Trophoblast cell (in vitro differentiated cells and primary cell): ENCODE measurements at regions not wholly inside any gene's neighbourhood (a gene's known extent, or its start where the extent isn't known, plus 50 kb on each side); places are given as distances from the start of the nearest gene placed in this dataset.
"Not testable (repeated sequence)": the region's sequence is repeated elsewhere in the genome, so short reads cannot be mapped to it uniquely, and the experiment has no call there.

ENCODE experiments used
- DNase-seq, 2 donors: peaks; one replicate each; pipeline ENCODE4 v3.0.0-alpha.2; 2016
- H2AFZ ChIP-seq: 2 replicates; pipeline ENCODE4 v1.6.1; 2013; ENCODE audit warnings: low read length, moderate library complexity, mild to moderate bottlenecking; ENCODE audit not compliant: insufficient read depth, poor library complexity
- H2AK5ac ChIP-seq: 2 replicates; pipeline ENCODE4 v1.6.1; 2013; ENCODE audit warnings: mild to moderate bottlenecking, low read length
- H2BK120ac ChIP-seq: 2 replicates; pipeline ENCODE4 v1.6.1; 2013; ENCODE audit warnings: low read length, mild to moderate bottlenecking, moderate library complexity; ENCODE audit not compliant: insufficient read depth, poor library complexity
- H2BK12ac ChIP-seq: 2 replicates; pipeline ENCODE4 v1.6.1; 2013; ENCODE audit warnings: mild to moderate bottlenecking, low read length, moderate library complexity
- H2BK5ac ChIP-seq: 2 replicates; pipeline ENCODE4 v1.6.1; 2013; ENCODE audit warnings: low read length, low read depth, moderate library complexity, mild to moderate bottlenecking; ENCODE audit not compliant: poor library complexity
- H3K14ac ChIP-seq: 2 replicates; pipeline ENCODE4 v1.6.1; 2013; ENCODE audit warnings: mild to moderate bottlenecking, low read length
- H3K18ac ChIP-seq: 2 replicates; pipeline ENCODE4 v1.6.1; 2013; ENCODE audit warnings: mild to moderate bottlenecking, low read length
- H3K23ac ChIP-seq: 2 replicates; pipeline ENCODE4 v1.6.1; 2013; ENCODE audit warnings: low read length
- H3K27ac ChIP-seq: 2 replicates; pipeline ENCODE4 v1.5.1; 2013; ENCODE audit warnings: low read depth, mild to moderate bottlenecking, inconsistent platforms, low read length, moderate library complexity
- H3K27me3 ChIP-seq: 2 replicates; pipeline ENCODE4 v1.6.1; 2013; ENCODE audit warnings: inconsistent platforms, mild to moderate bottlenecking, low read length, moderate library complexity; ENCODE audit not compliant: insufficient read depth
- H3K36me3 ChIP-seq, 2 experiments: 1 replicate in 1 of 2; 2 replicates in 1 of 2; pipeline ENCODE4 v1.6.1; 2013; ENCODE audit warnings: low read length in 2 of 2, mild to moderate bottlenecking in 2 of 2, moderate library complexity in 1 of 2; ENCODE audit not compliant: insufficient read depth in 2 of 2, control insufficient read depth in 1 of 2
- H3K4ac ChIP-seq: 2 replicates; pipeline ENCODE4 v1.6.1; 2013; ENCODE audit warnings: low read depth, mild to moderate bottlenecking, low read length, moderate library complexity
- H3K4me1 ChIP-seq, 2 experiments: 1 replicate in 1 of 2; 2 replicates in 1 of 2; pipeline ENCODE4 v1.6.1; 2013; ENCODE audit warnings: low read length in 2 of 2, mild to moderate bottlenecking in 2 of 2, moderate library complexity in 1 of 2; ENCODE audit not compliant: insufficient read depth in 2 of 2, control insufficient read depth in 1 of 2
- H3K4me2 ChIP-seq: 2 replicates; pipeline ENCODE4 v1.6.1; 2013; ENCODE audit warnings: inconsistent platforms, mild to moderate bottlenecking, low read length, moderate library complexity
- H3K4me3 ChIP-seq: 2 replicates; pipeline ENCODE4 v1.5.1; 2013; ENCODE audit warnings: mild to moderate bottlenecking, low read depth, low read length, inconsistent platforms
- H3K79me1 ChIP-seq: one replicate; pipeline ENCODE4 v1.6.1; 2013; ENCODE audit warnings: low read length
- H3K79me2 ChIP-seq: 2 replicates; pipeline ENCODE4 v1.6.1; 2013; ENCODE audit warnings: low read length, mild to moderate bottlenecking; ENCODE audit not compliant: control insufficient read depth, insufficient read depth, poor library complexity
- H3K9ac ChIP-seq: 2 replicates; pipeline ENCODE4 v1.6.1; 2013; ENCODE audit warnings: mild to moderate bottlenecking, low read length
- H3K9me3 ChIP-seq: 2 replicates; pipeline ENCODE4 v1.6.1; 2013; ENCODE audit warnings: low read depth, mild to moderate bottlenecking, control low read depth, inconsistent platforms, low read length; ENCODE audit not compliant: insufficient read depth
- H4K12ac ChIP-seq: 2 replicates; pipeline ENCODE4 v1.6.1; 2013; ENCODE audit warnings: low read depth, mild to moderate bottlenecking, low read length, moderate library complexity
- H4K8ac ChIP-seq: 2 replicates; pipeline ENCODE4 v1.6.1; 2013; ENCODE audit warnings: low read depth, mild to moderate bottlenecking, low read length, moderate library complexity
- H4K91ac ChIP-seq: one replicate; pipeline ENCODE4 v1.6.1; 2013; ENCODE audit warnings: low read depth, mild to moderate bottlenecking, low read length, moderate library complexity
- WGBS: extraction: QIAGEN DNeasy Blood & Tissue Kit; methylation state at CpG from one replicate; pipeline ENCODE4 v1.1.7; 2013; ENCODE audit warnings: missing lambda C conversion rate; ENCODE audit not compliant: insufficient read length, insufficient coverage; ENCODE audit errors: extremely low coverage; 5-methylcytosine and 5-hydroxymethylcytosine counted together

DNA sequence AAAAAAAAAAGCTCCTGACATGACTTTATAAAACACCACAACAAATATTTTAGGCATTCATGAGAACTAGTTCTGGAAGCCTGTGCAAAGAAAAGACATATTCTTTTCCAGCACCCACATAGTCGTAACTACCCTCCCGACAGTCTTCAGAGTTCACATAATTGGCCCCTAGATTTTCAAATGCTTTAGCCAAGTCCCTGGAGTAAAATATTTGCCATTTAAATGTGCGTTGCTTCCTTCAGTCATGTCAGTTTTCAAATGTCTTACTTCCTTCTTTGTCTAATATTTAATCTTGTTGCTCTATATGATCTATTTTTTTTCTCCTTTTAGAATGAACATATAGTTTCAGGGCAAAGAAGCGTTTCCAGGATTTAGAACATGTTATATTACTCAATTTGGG is 66.8 kb upstream of the KRAS start:
- no peak overlapping the region for H4K12ac ChIP-seq
- no peaks in the 10 kb centered on the region for H3K9me3 ChIP-seq
- H3K36me3 ChIP-seq = no peaks in the 10 kb centered on the region
- H4K8ac ChIP-seq = no peak overlapping the region
- H3K79me1 ChIP-seq = no peaks in the 10 kb centered on the region
- no peak overlapping the region for H3K4me2 ChIP-seq
- no peak overlapping the region for H4K91ac ChIP-seq
- H3K4ac ChIP-seq = no peak overlapping the region
- WGBS = no CpG with 5 or more reads among the region's 4 CpGs
- no peak overlapping the region for H2AFZ ChIP-seq
- no peak overlapping the region for H3K14ac ChIP-seq
- no peaks in the 10 kb centered on the region for H3K79me2 ChIP-seq
- H2BK5ac ChIP-seq = no peak overlapping the region
- no peak overlapping the region for H2AK5ac ChIP-seq
- no peak overlapping the region for H3K4me3 ChIP-seq
- no peak overlapping the region for H3K23ac ChIP-seq
- no peak overlapping the region for H3K9ac ChIP-seq
- H3K18ac ChIP-seq = no peak overlapping the region
- H3K27ac ChIP-seq = no peak overlapping the region
- no peak for DNase-seq
- H3K27me3 ChIP-seq = no peaks in the 10 kb centered on the region
- H3K4me1 ChIP-seq = no peaks in the 10 kb centered on the region
- no peak overlapping the region for H2BK120ac ChIP-seq
- H2BK12ac ChIP-seq = no peak overlapping the region

DNA sequence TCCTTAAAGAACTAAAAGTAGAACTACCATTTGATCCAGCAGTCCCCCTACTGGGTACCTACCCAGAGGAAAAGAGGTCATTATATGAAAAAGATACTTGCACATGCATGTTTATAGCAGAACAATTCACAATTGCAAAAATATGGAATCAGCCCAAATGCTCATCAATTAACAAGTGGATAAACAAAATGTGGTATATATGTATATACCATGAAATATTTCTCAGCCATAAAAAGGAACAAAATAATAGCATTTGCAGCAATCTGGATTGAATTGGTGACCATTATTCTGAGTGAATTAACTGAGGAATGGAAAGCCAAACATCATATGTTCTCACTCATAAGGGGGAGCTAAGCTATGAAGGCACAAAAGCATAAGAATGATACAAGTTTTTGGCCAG is 64.7 kb upstream of the KRAS start:
- Histone ChIP-seq H3K9me3 (no peaks in the 10 kb centered on the region), H3K4me1 (no peaks in the 10 kb centered on the region)

GRCh38 chr12:25313266-25313990 is 62.7 kb upstream of the KRAS start:
- H3K79me2 ChIP-seq, H2AK5ac ChIP-seq, H3K4me3 ChIP-seq, H2BK12ac ChIP-seq, H4K91ac ChIP-seq, H3K79me1 ChIP-seq, H3K14ac ChIP-seq, H3K27ac ChIP-seq, H3K18ac ChIP-seq, H3K23ac ChIP-seq, H3K27me3 ChIP-seq, H3K36me3 ChIP-seq, H3K4me1 ChIP-seq, H4K8ac ChIP-seq, DNase-seq, H3K9me3 ChIP-seq, H3K9ac ChIP-seq, H3K4ac ChIP-seq, H2BK5ac ChIP-seq, H2AFZ ChIP-seq, H3K4me2 ChIP-seq, H4K12ac ChIP-seq, H2BK120ac ChIP-seq: not testable (repeated sequence)
- WGBS = no CpG with 5 or more reads among the region's 4 CpGs

More for the DNA sequence above, 64.7 kb upstream of the KRAS start:
- no peaks in the 10 kb centered on the region for H3K79me2 ChIP-seq
- H3K4me2 ChIP-seq = no peak overlapping the region
- no peaks in the 10 kb centered on the region for H3K27me3 ChIP-seq
- H2AK5ac ChIP-seq = no peak overlapping the region
- H2BK120ac ChIP-seq = no peak overlapping the region
- H3K4ac ChIP-seq = no peak overlapping the region
- H3K27ac ChIP-seq = no peak overlapping the region
- no peak overlapping the region for H4K8ac ChIP-seq
- no peaks in the 10 kb centered on the region for H3K36me3 ChIP-seq
- no peak overlapping the region for H4K91ac ChIP-seq
- H3K79me1 ChIP-seq = no peaks in the 10 kb centered on the region
- no peak overlapping the region for H3K14ac ChIP-seq
- no peak overlapping the region for H2BK5ac ChIP-seq
- no peak overlapping the region for H2BK12ac ChIP-seq
- H3K9ac ChIP-seq = no peak overlapping the region
- DNase-seq = no peak
- H3K18ac ChIP-seq = no peak overlapping the region
- no peak overlapping the region for H3K4me3 ChIP-seq
- no peak overlapping the region for H3K23ac ChIP-seq
- no peak overlapping the region for H4K12ac ChIP-seq
- no peak overlapping the region for H2AFZ ChIP-seq

- no CpG with 5 or more reads among the region's 3 CpGs for WGBS
Measured at GRCh38 chr12:25311506-25311905, 60.8 kb upstream of the KRAS start.

More at GRCh38 chr12:25311506-25311905, 60.8 kb upstream of the KRAS start:
- H3K79me2 ChIP-seq = no peaks in the 10 kb centered on the region
- H3K27ac ChIP-seq = no peak overlapping the region
- no peak overlapping the region for H3K23ac ChIP-seq
- no peak overlapping the region for H2BK120ac ChIP-seq
- no peak overlapping the region for H3K9ac ChIP-seq
- no peak overlapping the region for H2AFZ ChIP-seq
- H3K4me1 ChIP-seq = no peaks in the 10 kb centered on the region
- H3K4me3 ChIP-seq = no peak overlapping the region
- H4K91ac ChIP-seq = no peak overlapping the region
- H3K27me3 ChIP-seq = no peaks in the 10 kb centered on the region
- no peak overlapping the region for H2BK5ac ChIP-seq
- no peak overlapping the region for H2BK12ac ChIP-seq
- no peak overlapping the region for H3K18ac ChIP-seq
- H3K4me2 ChIP-seq = no peak overlapping the region
- DNase-seq = no peak
- H4K8ac ChIP-seq = no peak overlapping the region
- H3K14ac ChIP-seq = no peak overlapping the region
- H4K12ac ChIP-seq = no peak overlapping the region
- H3K4ac ChIP-seq = no peak overlapping the region
- H3K9me3 ChIP-seq = no peaks in the 10 kb centered on the region
- H2AK5ac ChIP-seq = no peak overlapping the region
- no peaks in the 10 kb centered on the region for H3K36me3 ChIP-seq
- H3K79me1 ChIP-seq = no peaks in the 10 kb centered on the region
